ENCODE measurements at regions not wholly inside any gene's neighbourhood (a gene's known extent, or its start where the extent isn't known, plus 50 kb on each side); places are given as distances from the start of the nearest gene placed in this dataset.
"Not testable (repeated sequence)": the region's sequence is repeated elsewhere in the genome, so short reads cannot be mapped to it uniquely, and the experiment has no call there.

GRCh38 chr1:79976287-79976686 is 969.8 kb upstream of the ADGRL4 start:
- no peak for DNase-seq

GRCh38 chr1:79974659-79975058 is 968.1 kb upstream of the ADGRL4 start:
- DNase-seq, result no peak

GRCh38 chr1:79969886-79970285 is 963.4 kb upstream of the ADGRL4 start:
- no peak for DNase-seq

GRCh38 chr1:79966438-79966837 is 959.9 kb upstream of the ADGRL4 start:
- DNase-seq, result no peak

- DNase-seq, result no peak
Measured at GRCh38 chr1:79959635-79960034, 953.1 kb upstream of the ADGRL4 start.

- no peak for DNase-seq
Measured at GRCh38 chr1:79955966-79956365, 949.4 kb upstream of the ADGRL4 start.

GRCh38 chr1:79950511-79950910 is 944.0 kb upstream of the ADGRL4 start:
- DNase-seq, result no peak

- no peak for DNase-seq
Measured at GRCh38 chr1:79945391-79945790, 938.9 kb upstream of the ADGRL4 start.

GRCh38 chr1:79929356-79929755 is 922.8 kb upstream of the ADGRL4 start:
- no peak for DNase-seq

- DNase-seq, result no peak
Measured at GRCh38 chr1:79928901-79929300, 922.4 kb upstream of the ADGRL4 start.

- DNase-seq, result no peak
Measured at GRCh38 chr1:79920960-79921669, 914.6 kb upstream of the ADGRL4 start.

- DNase-seq, result no peak
Measured at GRCh38 chr1:79914896-79915295, 908.4 kb upstream of the ADGRL4 start.

- no peak for DNase-seq
Measured at GRCh38 chr1:79912813-79913212, 906.3 kb upstream of the ADGRL4 start.

GRCh38 chr1:79903321-79903720 is 896.8 kb upstream of the ADGRL4 start:
- no peak for DNase-seq

- no peak for DNase-seq
Measured at GRCh38 chr1:79902418-79902817, 895.9 kb upstream of the ADGRL4 start.

- no peak for DNase-seq
Measured at GRCh38 chr1:79899914-79900313, 893.4 kb upstream of the ADGRL4 start.

GRCh38 chr1:79896140-79896539 is 889.6 kb upstream of the ADGRL4 start:
- DNase-seq, result no peak

GRCh38 chr1:79895573-79895972 is 889.0 kb upstream of the ADGRL4 start:
- DNase-seq, result no peak

- not testable (repeated sequence) for DNase-seq
Measured at GRCh38 chr1:79894129-79894528, 887.6 kb upstream of the ADGRL4 start.

- no peak for DNase-seq
Measured at GRCh38 chr1:79887059-79887458, 880.5 kb upstream of the ADGRL4 start.

GRCh38 chr1:79885101-79885500 is 878.6 kb upstream of the ADGRL4 start:
- DNase-seq, result no peak

- no peak for DNase-seq
Measured at GRCh38 chr1:79877086-79877485, 870.6 kb upstream of the ADGRL4 start.

- no peak for DNase-seq
Measured at GRCh38 chr1:79875187-79875586, 868.7 kb upstream of the ADGRL4 start.

GRCh38 chr1:79874289-79874688 is 867.8 kb upstream of the ADGRL4 start:
- DNase-seq, result no peak

- no peak for DNase-seq
Measured at GRCh38 chr1:79859212-79859948, 852.9 kb upstream of the ADGRL4 start.
